Stimulated activated CD4-positive, alpha-beta T cell treated with anti-CD3 and anti-CD28 coated beads, Interleukin-4, amount 100 ng/mL, for 24 hours (primary cell): ENCODE measurements at regions not wholly inside any gene's neighbourhood (a gene's known extent, or its start where the extent isn't known, plus 50 kb on each side); places are given as distances from the start of the nearest gene placed in this dataset.

Experiments
- DNase-seq: peaks from one replicate; pipeline ENCODE4 v3.0.0-alpha.2; 2020

DNA sequence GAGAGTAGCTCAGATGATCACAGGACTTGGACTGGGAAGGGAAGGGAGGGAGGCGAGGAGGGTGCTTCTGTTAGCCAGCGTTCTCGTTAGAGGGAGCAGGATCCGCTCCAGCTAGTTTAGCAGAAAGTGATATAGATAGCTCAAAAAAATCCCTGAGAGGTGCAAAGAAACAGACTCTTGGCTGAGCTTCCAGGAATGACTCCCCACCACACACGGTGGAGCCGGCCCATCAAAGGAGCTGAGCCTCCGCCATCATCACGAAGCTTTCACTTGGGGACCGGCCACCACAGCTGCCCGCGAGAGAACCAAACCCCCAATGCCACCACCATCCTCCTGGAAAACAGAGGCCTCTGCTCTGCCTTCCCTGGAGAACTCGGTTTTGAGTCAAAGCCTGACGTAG is 124.6 kb upstream of the BCL2L14 start:
- DNase-seq, result no peak

DNA sequence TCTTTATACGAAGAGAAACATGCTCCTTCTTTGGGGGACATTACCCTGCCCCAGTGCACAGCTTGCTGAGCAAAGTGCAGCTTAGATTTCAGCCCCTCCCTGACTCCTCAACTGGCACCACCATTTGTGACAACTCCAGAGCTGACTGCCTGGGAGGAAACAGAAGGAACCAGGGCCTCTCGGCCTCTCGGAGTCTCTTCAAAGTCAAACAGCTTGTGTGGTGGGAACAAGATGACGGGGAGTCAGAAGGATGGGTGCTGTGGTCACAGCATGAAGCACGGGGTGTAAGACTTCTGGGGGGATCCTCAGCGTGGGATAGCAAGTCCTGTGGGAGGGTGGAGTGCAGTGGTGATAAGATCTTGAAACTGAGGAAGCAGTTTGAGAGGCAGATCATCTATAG is 123.5 kb upstream of the BCL2L14 start:
- DNase-seq, result no peak

DNA sequence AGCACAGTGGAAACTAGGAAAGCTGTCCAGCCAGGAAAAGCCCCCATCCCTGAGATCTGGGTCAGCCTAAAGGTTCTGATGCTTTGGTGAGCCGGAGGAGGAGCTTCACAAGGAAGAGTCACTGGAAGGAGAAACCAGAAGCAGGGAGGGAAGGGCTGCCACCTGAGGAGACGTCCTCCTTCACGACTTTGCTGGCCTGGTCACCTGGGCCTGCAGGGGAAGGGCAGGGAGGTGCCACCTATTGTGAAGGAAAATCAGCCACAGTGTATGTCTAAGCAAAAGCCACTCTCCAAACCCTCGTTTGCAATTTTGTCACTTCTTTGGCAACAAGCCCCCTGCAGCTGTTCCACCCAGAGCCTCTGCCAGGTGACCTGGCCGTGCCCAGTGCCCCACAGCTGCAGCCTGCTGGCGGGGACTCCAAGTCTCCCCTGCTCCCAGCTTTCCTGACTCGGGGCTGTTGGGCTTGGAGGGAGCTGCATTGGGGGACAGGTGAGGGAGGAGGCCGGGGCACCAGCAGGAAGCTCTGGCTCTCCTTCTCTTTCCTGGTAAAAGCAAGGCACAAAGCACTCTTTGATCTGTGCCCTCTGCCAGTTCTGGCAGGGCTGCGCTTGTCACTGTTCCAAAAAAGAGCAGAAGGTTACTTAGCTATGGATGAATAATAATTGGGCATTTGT is 120.9 kb upstream of the BCL2L14 start:
- no peak for DNase-seq

DNA sequence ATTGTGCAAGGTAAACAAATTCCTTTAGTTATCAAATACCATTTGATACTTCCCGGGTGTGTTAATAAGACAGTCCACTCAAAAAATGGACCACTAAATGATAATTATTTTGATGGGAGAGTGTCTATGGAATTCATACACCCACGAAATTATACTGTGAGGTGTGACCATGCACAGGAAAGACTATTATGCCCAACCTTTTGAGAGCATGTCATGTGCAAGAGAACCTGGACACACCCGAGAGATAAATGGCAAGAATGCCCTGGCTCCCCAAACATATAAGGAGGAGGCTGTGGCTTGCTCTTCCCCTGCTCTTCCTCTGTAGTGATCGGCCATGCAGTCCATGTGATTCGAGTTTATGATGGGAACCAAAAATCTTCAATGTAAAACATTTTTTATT is 119.5 kb upstream of the BCL2L14 start:
- DNase-seq, result no peak

DNA sequence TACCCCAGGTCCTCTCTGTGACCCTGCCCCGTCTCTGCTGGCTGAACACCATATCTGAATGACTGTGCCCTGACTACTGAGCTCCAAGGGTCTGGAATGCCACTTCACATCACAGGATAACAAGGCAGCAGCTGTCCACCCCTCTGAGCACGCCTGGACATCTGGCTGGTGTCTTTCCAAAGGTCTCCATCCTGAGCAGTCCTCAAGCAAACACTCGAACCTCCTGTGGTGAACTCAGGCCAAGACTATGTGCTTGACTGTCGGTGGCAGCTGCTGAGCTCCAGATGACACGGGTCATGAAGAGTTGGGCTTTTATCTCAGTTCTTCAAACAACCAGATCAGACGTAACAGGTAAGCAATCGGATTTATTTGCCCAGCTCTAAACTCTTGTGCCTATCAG is 117.2 kb upstream of the BCL2L14 start:
- no peak for DNase-seq

DNA sequence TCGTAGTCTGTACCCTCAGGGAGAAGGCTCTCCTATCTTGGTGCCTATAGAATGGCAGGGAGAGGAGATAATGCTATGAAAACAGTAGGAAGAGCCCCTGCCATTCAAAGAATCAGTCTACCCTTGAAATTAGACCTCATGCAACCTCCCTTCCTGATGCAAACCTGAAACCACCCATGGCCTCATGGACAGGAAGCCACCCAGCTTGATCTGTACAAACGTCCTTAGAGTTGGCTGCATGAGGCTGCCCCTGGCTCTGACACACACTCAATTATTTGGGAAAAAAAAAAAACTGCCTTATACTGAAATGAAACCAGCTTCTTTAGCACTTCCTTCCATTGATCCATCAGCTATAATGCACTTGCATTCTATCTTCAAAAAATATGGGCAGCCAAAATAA is 116.6 kb upstream of the BCL2L14 start:
- no peak for DNase-seq

DNA sequence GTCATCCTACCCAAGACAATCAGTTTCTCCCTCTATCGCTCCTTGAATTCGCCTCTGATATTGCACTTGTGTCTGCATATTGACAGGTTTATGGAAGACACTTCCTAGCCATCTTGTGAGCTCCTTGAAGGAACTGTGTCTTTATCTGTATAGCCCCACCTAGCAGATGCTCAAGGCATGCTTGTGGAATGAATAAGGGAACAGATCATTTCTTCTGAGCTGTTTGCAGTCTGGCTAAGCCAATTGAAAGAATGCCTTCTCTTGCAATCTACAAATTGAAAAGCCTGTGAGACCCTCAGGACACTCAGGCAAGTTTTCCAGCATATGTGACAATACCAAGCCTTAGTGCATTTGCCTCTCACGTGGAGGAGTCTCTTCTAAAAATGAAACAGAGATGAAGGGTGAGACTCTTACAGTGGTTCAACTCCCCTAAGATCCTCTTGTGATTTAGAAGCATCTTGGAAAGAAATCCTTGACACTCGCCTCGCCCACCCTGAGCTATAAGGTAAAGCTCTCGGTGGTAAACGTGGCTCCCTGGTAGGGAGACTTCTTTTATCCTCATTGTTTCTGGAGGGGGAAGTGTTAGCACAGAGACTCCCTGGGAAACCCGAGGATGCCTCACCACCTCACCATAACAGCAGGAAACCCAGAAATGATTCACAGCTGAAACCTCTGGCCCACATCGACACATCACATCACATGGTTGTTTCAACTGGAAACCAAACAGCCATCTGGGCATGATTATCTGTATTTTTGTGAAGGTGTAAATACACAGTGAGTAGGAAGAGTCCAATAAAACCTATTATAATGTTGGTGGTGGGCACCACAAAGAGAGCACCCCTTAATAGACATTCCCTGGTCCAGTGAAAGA is 112.3 kb upstream of the BCL2L14 start:
- peak; percentile 65 for DNase-seq

DNA sequence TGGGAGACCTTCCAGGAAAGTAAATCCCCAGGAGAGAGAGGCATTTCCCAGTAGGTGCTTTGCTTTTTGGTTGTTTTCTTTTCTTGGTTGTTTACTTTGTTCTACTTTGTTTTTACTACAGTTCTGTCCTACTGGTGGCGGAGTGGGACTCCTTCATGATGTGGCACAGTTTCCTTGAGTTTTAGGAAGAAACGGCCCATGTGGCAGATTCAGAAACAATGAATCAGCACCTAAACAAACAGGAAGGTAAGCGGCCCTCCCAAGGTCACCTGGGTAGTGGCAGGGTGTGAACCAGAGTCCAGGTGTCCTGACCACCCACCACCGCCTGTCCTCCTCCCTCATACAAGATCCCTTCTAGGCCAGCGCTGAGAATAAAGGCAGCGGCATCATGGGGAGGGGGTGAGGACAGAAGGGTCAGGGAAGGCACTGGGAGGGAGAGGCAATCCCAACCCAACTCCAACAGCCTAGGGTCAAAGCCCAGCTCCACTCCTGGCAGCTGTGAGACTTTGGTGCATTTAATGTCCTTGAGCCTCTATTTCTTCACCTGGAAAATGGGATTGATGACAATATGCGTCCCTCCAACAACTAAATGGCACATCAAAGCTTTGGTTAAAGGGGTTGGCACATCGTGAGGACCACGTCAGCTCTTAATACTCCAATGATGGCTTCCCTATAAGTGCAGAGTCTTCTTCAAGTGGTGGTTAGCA is 111.5 kb upstream of the BCL2L14 start:
- DNase-seq, result no peak

DNA sequence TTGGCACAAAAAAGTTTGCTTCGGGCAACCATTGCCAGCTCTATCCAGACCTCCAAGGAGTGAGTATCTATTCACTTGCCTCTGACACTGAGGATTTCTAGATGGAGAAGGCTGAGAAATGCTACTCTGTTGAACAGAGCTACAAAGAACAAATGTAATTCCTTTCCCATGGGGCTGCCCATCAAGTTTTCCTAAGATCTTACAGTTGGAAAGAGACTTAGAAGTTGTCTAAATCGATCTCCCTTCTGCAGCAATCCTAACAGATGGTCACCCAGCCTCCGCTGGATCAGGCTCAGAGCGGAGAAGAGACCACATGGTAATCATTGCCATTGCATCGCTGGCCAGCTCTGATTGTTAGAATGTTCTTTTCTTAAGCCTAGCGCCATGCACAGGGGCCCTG is 110.1 kb upstream of the BCL2L14 start:
- DNase-seq, result no peak

DNA sequence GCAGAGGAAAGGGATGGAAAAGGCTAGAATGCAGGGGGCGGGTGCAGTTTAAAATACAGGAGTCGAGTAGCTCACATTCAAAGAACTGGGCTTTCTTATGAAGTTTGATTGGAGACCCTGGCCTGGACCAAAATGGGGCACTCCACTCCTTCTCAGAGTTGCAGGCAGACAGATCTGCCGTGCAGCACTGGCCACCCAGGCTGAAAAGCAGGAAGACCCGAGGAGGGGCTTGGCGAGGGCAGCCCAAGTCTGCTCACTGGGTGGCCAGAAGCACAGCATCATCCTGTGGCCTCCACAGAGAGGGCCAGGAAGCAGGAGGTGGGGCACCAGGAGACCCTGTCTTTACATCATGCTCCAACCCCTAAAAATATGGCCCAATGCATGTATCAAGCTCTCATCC is 109.1 kb upstream of the BCL2L14 start:
- no peak for DNase-seq

DNA sequence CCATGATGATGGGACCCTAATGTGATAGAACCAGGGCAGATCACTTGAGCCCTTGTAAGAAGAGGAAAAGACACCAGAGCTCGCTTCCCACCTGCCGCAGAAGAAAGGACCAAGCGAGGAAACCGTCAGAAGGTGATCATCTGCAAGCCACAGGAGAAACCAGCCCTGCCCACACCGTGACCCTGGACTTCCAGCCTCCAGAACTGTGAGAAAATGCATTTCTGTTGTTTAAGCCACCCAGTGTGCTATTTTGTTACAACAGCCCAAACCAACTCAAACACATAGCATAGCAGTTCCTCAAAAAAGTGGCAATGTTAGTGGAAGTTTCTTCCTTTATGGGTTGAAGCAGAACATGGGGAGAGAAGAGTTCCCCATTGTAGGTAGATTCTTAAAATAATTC is 107.9 kb upstream of the BCL2L14 start:
- no peak for DNase-seq

DNA sequence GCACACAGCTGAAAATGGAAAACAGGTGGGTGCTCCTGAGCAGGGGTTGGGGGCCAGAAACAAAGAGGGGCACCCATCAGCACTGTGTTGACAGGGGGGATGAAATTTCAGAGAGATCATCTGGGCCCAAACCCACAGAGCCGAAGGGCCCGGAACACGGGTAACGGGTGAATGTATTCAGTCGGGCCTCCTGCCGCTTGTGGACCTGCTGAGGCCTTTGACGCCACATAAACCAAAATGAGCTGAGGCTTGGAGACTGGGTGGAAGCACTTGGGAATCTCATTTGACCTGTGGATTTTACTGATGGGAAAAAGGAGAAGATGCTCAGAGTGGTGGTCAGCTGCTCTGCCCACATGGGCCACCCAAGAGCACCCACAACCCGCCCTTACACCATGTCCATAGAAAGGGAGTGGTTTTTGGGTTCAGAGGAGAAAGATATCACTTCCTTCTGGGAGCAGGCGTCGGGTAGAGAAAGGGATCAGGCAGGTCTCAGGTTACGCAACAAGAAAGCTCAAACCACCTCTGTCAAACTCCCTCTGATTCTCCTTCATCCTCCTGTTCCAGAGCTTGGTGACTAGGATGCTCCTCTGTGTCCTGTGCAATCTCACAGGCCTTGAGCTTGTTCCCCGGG is 106.8 kb upstream of the BCL2L14 start:
- DNase-seq, result no peak

DNA sequence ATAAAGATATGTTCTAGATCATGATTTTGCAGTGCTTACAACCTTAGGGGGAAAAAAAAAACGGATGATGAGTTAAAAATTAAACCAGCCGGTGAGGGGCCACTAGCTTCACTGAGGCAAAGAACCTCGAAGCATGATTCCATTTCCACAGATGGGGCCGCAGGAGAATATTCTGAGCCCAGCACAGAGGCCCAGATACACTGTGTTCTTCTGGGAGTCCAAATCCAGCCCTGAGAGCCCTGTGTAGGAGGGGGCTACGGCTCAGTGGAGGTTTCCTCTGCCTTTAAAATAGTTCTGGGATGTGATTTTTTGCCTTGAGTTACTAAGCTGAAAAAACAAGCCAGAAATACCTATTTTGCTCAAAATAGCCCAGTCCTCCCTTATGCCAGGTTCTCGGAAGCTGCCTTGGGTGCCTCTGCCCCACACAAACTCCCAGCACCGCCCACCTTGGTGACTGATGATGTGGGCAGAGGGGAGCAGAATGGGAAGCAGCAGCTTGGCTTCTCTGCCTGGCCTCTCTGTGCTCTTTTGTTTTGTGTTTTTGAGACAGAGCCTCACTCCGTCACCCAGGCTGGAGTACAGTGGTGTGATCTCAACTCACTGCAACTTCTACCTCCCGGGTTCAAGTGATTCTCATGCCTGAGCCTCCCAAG is 105.4 kb upstream of the BCL2L14 start:
- no peak for DNase-seq

DNA sequence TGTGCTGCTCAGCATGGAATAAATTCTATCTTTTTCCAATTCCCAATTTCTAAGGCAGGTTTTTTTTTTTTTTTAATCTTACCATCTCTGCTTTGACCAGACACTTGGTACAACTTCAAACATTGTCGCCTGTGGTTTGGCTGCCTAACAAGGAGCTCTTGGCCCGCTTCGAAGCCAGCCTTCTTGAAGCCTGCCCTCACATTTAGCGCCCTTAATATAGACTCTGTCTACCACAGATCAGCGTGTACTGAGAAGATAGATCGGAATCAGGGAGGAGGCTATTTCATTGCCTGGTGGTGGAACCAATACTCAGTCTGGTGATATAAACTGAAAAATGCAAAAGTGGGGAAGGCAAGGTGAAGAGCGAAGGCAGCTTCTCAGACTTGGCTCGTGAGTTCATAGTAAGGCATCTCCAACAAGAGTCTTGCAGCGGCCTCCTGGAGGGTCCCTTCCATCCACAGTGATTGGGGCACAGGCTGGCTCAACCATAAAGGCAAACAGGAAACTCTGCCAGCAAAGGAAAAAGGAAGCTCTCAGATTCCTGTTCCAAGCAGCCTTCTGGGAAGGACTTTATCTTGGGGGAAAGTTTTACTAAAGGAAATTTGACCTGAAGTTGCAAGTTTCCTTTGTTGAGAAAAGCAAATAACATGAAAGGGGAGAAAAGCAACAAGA is 103.2 kb upstream of the BCL2L14 start:
- no peak for DNase-seq

DNA sequence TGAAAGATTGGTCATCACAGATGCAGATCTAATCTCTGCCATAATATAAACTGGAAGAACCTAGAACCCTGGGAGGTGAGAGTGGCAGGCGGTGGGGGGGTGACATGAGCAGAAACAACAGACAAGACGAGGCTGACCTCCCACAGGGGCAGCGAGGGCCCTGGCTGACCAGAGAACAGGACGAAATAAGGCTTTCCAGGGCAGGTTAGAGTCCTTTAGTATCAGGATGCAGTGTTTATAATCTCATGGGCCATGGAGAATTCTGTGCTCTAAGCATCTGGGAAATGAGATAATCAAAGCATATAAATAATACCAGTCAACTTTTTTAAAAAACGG is 102.7 kb upstream of the BCL2L14 start:
- no peak for DNase-seq

DNA sequence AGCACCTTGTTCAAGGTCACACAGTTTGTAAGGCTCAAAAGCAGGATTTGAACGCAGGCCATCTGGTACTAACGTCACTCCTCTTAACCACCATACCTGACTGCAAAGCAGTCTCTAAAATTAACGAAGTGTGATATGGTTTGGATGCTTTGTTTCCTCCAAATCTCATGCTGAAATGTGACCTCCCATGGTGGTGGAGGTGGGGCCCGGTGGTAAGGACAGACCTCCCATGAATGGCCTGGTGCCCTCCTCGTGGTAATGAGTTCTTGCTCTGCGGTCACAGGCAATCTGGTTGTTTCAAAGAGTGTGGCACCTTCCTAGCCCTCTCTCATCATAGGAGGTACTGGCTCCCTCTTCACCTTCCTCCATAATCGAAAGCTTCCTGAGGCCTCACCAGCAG is 102.2 kb upstream of the BCL2L14 start:
- DNase-seq, result no peak

DNA sequence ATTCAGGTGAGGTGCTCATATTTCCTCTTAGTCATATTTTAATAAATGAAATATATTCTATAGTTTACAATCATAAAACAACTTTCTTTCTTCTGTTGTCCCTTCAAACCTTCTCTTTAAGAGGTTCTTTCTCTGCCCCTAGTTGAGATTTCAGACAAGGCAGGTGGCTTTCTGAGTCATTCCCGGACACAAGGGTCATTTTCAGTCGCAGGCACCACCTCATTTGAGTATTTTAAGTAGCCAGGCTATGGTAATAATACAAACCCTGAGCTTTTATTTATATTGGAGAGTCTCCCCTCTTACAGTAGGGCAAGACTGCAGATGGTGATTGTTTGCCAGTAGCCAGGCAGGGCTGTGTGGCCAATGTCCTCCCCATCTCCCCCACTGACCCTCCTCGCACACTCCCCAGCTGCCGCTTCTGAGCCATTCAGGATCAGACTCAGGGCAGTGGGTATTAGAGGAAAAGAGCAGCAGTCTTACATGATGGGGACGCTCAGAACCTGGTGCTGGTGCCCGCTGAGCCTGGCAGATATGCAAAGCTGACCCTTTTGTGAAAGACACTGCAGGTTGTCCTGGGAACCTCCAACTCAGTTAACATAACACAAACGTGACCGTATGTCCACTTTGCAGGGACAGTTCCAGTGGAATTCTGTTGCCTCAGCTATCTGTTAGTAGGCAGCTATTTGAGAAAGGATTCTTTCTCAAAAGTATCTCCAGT is 101.1 kb upstream of the BCL2L14 start:
- DNase-seq, result no peak

DNA sequence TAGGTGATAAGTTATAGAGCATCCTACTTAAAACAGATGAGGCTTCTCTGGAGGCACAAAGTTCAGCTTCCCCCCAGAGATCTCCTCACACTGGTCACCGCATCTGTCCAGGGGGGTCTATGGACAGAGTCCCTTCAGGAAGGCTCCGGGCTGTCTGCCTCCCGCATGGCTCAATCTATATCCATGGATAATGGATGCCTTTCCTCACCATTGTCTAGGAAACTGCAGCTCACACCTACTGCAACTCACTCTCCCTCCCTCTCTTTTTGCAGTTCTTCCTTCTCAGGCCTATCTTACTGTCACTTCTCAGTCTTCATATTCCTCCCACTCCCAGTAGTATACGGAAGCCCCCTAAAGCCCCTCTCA is 100.6 kb upstream of the BCL2L14 start:
- no peak for DNase-seq

DNA sequence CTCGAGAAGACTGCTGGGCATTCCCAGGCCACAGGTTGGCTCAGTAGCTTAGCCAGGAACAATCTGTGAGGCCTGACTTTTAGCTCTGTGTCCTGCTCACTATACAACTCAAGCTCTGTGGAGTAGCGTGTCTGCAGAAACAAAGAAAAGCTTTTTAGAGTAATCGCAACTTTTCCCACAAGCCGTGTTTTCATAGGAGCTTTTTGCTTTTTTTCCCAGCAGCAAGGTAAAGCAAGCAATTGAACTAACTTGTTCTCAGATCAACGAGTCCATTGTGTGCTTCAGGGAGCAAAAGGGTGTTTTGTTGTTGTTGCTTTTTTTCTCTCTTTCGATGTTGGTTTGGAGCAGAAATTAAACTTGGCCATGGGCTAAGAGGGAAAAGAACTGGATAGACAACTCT is 97.3 kb upstream of the BCL2L14 start:
- no peak for DNase-seq

DNA sequence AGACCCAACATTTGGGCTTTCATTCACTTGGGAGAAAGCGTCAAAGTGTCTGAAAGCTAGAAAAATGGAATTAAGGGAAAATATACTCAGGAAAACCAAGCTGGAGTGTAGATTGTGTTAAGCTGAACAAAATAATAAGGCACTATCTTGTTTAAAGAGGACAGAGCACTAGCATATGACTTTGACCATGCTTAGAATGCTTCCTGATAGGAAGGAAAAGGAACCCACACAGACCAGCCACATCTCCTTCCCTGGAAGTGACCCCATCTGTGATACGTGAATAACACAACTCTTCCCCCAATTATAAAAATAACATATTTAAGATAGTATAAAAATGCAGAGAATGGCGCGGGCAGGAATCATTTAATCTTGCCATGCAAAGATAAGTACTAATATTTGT is 94.7 kb upstream of the BCL2L14 start:
- no peak for DNase-seq

DNA sequence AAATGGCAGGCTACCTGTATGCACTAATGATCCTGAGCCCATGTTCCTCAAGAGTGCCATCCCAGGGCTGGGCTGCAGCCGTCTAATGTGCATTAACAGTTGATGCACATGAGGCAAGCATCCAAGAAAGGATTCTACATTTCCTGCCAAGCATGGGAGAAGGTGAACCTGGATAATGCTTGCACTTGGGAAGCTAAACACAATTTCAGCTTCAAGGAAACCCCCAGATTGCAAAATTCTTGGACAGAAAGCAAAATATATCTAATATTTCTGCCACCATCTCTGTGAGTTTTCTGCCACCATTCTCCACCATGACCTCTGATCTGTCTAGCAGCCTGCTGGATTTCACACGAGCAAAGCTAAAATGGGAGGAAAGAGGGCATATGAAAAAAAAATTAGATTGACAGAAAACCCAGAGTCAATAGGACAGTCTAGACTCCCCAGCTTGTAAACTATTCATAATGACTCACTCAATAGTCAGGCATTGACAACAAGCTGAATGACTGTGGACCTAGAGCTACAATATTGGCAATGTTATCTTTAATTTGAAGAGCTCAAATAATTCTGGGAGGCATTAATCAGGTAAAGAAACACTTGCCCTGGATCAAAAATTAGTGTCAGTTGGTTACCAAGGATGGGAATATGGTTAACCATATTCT is 91.9 kb upstream of the BCL2L14 start:
- DNase-seq, result no peak
